HUES48 (cell line): ENCODE measurements at regions not wholly inside any gene's neighbourhood (a gene's known extent, or its start where the extent isn't known, plus 50 kb on each side); places are given as distances from the start of the nearest gene placed in this dataset.
"Not testable (repeated sequence)": the region's sequence is repeated elsewhere in the genome, so short reads cannot be mapped to it uniquely, and the experiment has no call there.

Experiments used
- H3K27ac ChIP-seq: one replicate; pipeline ENCODE4 v1.7.0; 2013; ENCODE audit warnings: low read depth, low read length, inconsistent platforms
- H3K27me3 ChIP-seq: 2 replicates; pipeline ENCODE4 v1.6.1; 2013; ENCODE audit warnings: mild to moderate bottlenecking, low read length; ENCODE audit not compliant: control insufficient read depth, insufficient read depth
- H3K36me3 ChIP-seq: 2 replicates; pipeline ENCODE4 v1.6.1; 2013; ENCODE audit warnings: low read length; ENCODE audit not compliant: control insufficient read depth, insufficient read depth
- H3K4me1 ChIP-seq: 2 replicates; pipeline ENCODE4 v1.6.1; 2013; ENCODE audit warnings: mild to moderate bottlenecking, low read length; ENCODE audit not compliant: control insufficient read depth, insufficient read depth
- H3K4me3 ChIP-seq: 2 replicates; pipeline ENCODE4 v1.5.1; 2013; ENCODE audit warnings: mild to moderate bottlenecking, low read depth, low read length
- H3K9ac ChIP-seq: 2 replicates; pipeline ENCODE4 v1.6.1; 2013; ENCODE audit warnings: mild to moderate bottlenecking, low read depth, low read length, moderate library complexity
- H3K9me3 ChIP-seq: 2 replicates; pipeline ENCODE4 v1.6.1; 2013; ENCODE audit warnings: low read length; ENCODE audit not compliant: control insufficient read depth, insufficient read depth

- H3K27ac ChIP-seq, H3K27me3 ChIP-seq, H3K4me3 ChIP-seq, H3K4me1 ChIP-seq, H3K9me3 ChIP-seq, H3K9ac ChIP-seq, H3K36me3 ChIP-seq: not testable (repeated sequence)
These were observed 1056.1 kb downstream of the SLITRK5 start for GRCh38 chr13:88727236-88727635.

- no peaks in the 10 kb centered on the region for H3K27me3 ChIP-seq
- no peak overlapping the region for H3K4me3 ChIP-seq
- H3K9ac ChIP-seq, result no peak overlapping the region
- no peaks in the 10 kb centered on the region for H3K4me1 ChIP-seq
- no peaks in the 10 kb centered on the region for H3K36me3 ChIP-seq
- H3K9me3 ChIP-seq, result peaks cover 9% of the 10 kb centered on the region
- no peak overlapping the region for H3K27ac ChIP-seq
These were observed 1058.4 kb downstream of the SLITRK5 start for GRCh38 chr13:88729605-88730004.

GRCh38 chr13:88736026-88736425 is 1064.9 kb downstream of the SLITRK5 start:
- Histone ChIP-seq H3K27ac (no peak overlapping the region), H3K4me3 (no peak overlapping the region), H3K4me1 (no peaks in the 10 kb centered on the region), H3K9me3 (no peaks in the 10 kb centered on the region), H3K9ac (no peak overlapping the region), H3K27me3 (no peaks in the 10 kb centered on the region), H3K36me3 (no peaks in the 10 kb centered on the region)

GRCh38 chr13:88739195-88739594 is 1068.0 kb downstream of the SLITRK5 start:
- Histone ChIP-seq H3K36me3 (no peaks in the 10 kb centered on the region), H3K9ac (no peak overlapping the region), H3K27ac (no peak overlapping the region), H3K4me3 (no peak overlapping the region), H3K4me1 (no peaks in the 10 kb centered on the region), H3K9me3 (no peaks in the 10 kb centered on the region), H3K27me3 (no peaks in the 10 kb centered on the region)

- H3K4me3 ChIP-seq, result no peak overlapping the region
- H3K27me3 ChIP-seq, result no peaks in the 10 kb centered on the region
These were observed 1073.1 kb downstream of the SLITRK5 start for GRCh38 chr13:88744289-88744688.

GRCh38 chr13:88745011-88745410 is 1073.8 kb downstream of the SLITRK5 start:
- Histone ChIP-seq H3K27me3 (no peaks in the 10 kb centered on the region), H3K36me3 (no peaks in the 10 kb centered on the region), H3K9me3 (no peaks in the 10 kb centered on the region), H3K4me3 (no peak overlapping the region), H3K9ac (no peak overlapping the region), H3K27ac (no peak overlapping the region), H3K4me1 (no peaks in the 10 kb centered on the region)

More at GRCh38 chr13:88744289-88744688, 1073.1 kb downstream of the SLITRK5 start:
- Histone ChIP-seq H3K27ac (no peak overlapping the region), H3K4me1 (no peaks in the 10 kb centered on the region), H3K9me3 (no peaks in the 10 kb centered on the region), H3K36me3 (no peaks in the 10 kb centered on the region), H3K9ac (no peak overlapping the region)

GRCh38 chr13:88752041-88752440 is 1080.9 kb downstream of the SLITRK5 start:
- Histone ChIP-seq H3K27ac (no peak overlapping the region), H3K4me3 (no peak overlapping the region), H3K9ac (no peak overlapping the region), H3K4me1 (no peaks in the 10 kb centered on the region), H3K36me3 (no peaks in the 10 kb centered on the region), H3K27me3 (no peaks in the 10 kb centered on the region), H3K9me3 (no peaks in the 10 kb centered on the region)

GRCh38 chr13:88754141-88754540 is 1083.0 kb downstream of the SLITRK5 start:
- Histone ChIP-seq H3K9ac (no peak overlapping the region), H3K27ac (no peak overlapping the region), H3K36me3 (no peaks in the 10 kb centered on the region), H3K27me3 (no peaks in the 10 kb centered on the region), H3K9me3 (no peaks in the 10 kb centered on the region), H3K4me3 (no peak overlapping the region), H3K4me1 (no peaks in the 10 kb centered on the region)

GRCh38 chr13:88761145-88761544 is 1090.0 kb downstream of the SLITRK5 start:
- no peak overlapping the region for H3K9ac ChIP-seq
- H3K4me1 ChIP-seq, result 0 out of 2 replicates have a peak, but pooled peaks cover 9% of the 10 kb centered on the region
- no peak overlapping the region for H3K27ac ChIP-seq
- H3K36me3 ChIP-seq, result no peaks in the 10 kb centered on the region
- peaks cover 6% of the 10 kb centered on the region; the same call in 1 of the 2 replicates for H3K27me3 ChIP-seq
- no peaks in the 10 kb centered on the region for H3K9me3 ChIP-seq
- no peak overlapping the region for H3K4me3 ChIP-seq

GRCh38 chr13:88764103-88764502 is 1092.9 kb downstream of the SLITRK5 start:
- Histone ChIP-seq H3K9ac (no peak overlapping the region), H3K27me3 (peaks cover 6% of the 10 kb centered on the region; the same call in 1 of the 2 replicates), H3K4me3 (no peak overlapping the region), H3K36me3 (no peaks in the 10 kb centered on the region), H3K9me3 (no peaks in the 10 kb centered on the region), H3K27ac (no peak overlapping the region), H3K4me1 (0 out of 2 replicates have a peak, but pooled peaks cover 9% of the 10 kb centered on the region)

GRCh38 chr13:88800505-88800904 is 1129.3 kb downstream of the SLITRK5 start:
- no peak overlapping the region for H3K9ac ChIP-seq
- no peaks in the 10 kb centered on the region for H3K9me3 ChIP-seq
- H3K27me3 ChIP-seq, result no peaks in the 10 kb centered on the region
- no peaks in the 10 kb centered on the region for H3K4me1 ChIP-seq
- no peaks in the 10 kb centered on the region for H3K36me3 ChIP-seq
- no peak overlapping the region for H3K4me3 ChIP-seq
- H3K27ac ChIP-seq, result no peak overlapping the region

GRCh38 chr13:88801361-88801760 is 1130.2 kb downstream of the SLITRK5 start:
- Histone ChIP-seq H3K36me3 (no peaks in the 10 kb centered on the region), H3K9ac (no peak overlapping the region), H3K27ac (no peak overlapping the region), H3K27me3 (no peaks in the 10 kb centered on the region), H3K4me1 (no peaks in the 10 kb centered on the region), H3K4me3 (no peak overlapping the region), H3K9me3 (no peaks in the 10 kb centered on the region)
